ENCODE measurements at regions not wholly inside any gene's neighbourhood (a gene's known extent, or its start where the extent isn't known, plus 50 kb on each side); places are given as distances from the start of the nearest gene placed in this dataset.

- Histone ChIP-seq H4K20me1 (ENCODE audit: control insufficient read depth, extremely low read depth, insufficient read depth, low read length) (no peaks in the 10 kb centered on the region), H3K9ac (ENCODE audit: control insufficient read depth, extremely low read depth, insufficient read depth, low read length) (no peak overlapping the region), H3K27ac (ENCODE audit: control insufficient read depth, insufficient read depth, low read length) (no peak overlapping the region), H2AFZ (ENCODE audit: control insufficient read depth, low read length) (no peak overlapping the region), H3K9me3 (ENCODE audit: control insufficient read depth, low read depth, low read length) (peaks cover 2% of the 10 kb centered on the region), H3K4me1 (ENCODE audit: control insufficient read depth, extremely low read depth, insufficient read depth, low read length) (no peaks in the 10 kb centered on the region), H3K9me1 (ENCODE audit: control insufficient read depth, extremely low read depth, insufficient read depth, low read length) (no peaks in the 10 kb centered on the region), H3K36me3 (ENCODE audit: control insufficient read depth in 2 of 2, extremely low read depth in 1 of 2, insufficient read depth in 2 of 2, low read length in 2 of 2) (no peaks in the 10 kb centered on the region), H3K79me2 (ENCODE audit: control insufficient read depth, insufficient read depth, low read length) (no peaks in the 10 kb centered on the region), H3K27me3 (ENCODE audit: control insufficient read depth, extremely low read depth, insufficient read depth, low read length) (no peaks in the 10 kb centered on the region), H3K4me3 (ENCODE audit: control insufficient read depth in 2 of 3, extremely low read depth in 1 of 3, insufficient read depth in 2 of 3, low read depth in 1 of 3, low read length in 3 of 3) (no peak overlapping the region), H3K4me2 (ENCODE audit: control insufficient read depth, extremely low read depth, insufficient read depth, low read depth, low read length) (no peak overlapping the region)
- FAIRE-seq (no peak), DNase-seq (ENCODE audit: low read depth, low spot score) (no peak)
- dilution Hi-C loops (cut with MboI; ENCODE audit: extremely low pct_ligation_motif_present, low sequenced_read_pairs): no loop called here
- TF ChIP-seq EZH2 (IDR thresholded peaks at IDR 0.05; ENCODE audit: low read length): no peak
- TF ChIP-seq, protein P1, sequence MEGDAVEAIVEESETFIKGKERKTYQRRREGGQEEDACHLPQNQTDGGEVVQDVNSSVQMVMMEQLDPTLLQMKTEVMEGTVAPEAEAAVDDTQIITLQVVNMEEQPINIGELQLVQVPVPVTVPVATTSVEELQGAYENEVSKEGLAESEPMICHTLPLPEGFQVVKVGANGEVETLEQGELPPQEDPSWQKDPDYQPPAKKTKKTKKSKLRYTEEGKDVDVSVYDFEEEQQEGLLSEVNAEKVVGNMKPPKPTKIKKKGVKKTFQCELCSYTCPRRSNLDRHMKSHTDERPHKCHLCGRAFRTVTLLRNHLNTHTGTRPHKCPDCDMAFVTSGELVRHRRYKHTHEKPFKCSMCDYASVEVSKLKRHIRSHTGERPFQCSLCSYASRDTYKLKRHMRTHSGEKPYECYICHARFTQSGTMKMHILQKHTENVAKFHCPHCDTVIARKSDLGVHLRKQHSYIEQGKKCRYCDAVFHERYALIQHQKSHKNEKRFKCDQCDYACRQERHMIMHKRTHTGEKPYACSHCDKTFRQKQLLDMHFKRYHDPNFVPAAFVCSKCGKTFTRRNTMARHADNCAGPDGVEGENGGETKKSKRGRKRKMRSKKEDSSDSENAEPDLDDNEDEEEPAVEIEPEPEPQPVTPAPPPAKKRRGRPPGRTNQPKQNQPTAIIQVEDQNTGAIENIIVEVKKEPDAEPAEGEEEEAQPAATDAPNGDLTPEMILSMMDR (optimal IDR thresholded peaks at IDR 0.05 in 1 of 3, IDR thresholded peaks at IDR 0.05 in 1 of 3, conservative IDR thresholded peaks at IDR 0.05 in 1 of 3; ENCODE audit: extremely low read depth in 1 of 3, insufficient read depth in 2 of 3, low read length in 3 of 3): no peak
Observed at GRCh38 chr13:39930060-39930459, 274.6 kb downstream of the COG6 start.

DNA sequence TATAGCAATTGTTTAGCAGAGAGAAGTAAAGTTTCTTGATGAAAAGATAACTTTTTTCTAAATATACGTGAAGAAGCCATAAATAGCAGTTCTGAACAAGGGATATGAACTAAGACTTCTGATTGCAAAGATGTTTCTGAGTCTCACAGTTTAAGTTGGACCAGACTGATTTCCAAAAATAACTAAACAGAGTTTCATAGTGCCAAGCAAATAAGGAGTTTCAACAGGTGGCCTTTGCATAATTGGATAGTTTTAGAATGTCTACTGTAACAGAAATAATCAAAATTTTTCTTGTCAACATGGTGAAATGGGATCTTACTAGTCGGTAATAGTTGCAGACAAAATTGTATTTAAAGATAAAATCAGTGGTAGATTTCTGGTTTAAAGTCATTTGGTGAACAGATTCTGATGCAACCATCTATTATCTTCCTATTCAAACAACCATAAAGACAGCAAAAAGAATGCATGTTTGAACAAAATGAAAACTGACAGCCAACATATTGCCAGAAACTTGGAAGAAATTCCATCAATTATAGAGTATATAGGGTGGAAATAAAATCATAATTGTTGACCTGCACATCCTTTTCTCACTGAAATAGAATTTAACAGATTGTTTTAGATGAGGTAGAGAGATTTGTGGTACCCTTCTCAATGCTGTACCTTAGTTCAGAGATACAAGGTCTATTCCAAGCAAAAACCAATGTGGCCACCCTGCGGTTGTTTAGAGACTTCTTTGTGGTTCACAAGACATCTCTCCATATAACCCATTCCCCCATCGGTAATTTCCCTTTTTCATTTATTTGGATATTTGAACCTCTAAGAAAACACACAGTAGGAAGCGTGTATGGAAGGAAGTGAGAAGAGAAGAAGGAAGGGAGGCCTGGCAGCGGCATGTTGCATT lies 275.3 kb downstream of the COG6 start:
- Histone ChIP-seq H3K4me1 (ENCODE audit: control insufficient read depth, extremely low read depth, insufficient read depth, low read length) (no peaks in the 10 kb centered on the region), H3K4me2 (ENCODE audit: control insufficient read depth, extremely low read depth, insufficient read depth, low read depth, low read length) (no peak overlapping the region), H3K9me1 (ENCODE audit: control insufficient read depth, extremely low read depth, insufficient read depth, low read length) (no peaks in the 10 kb centered on the region), H3K27ac (ENCODE audit: control insufficient read depth, insufficient read depth, low read length) (no peak overlapping the region), H3K4me3 (ENCODE audit: control insufficient read depth in 2 of 3, extremely low read depth in 1 of 3, insufficient read depth in 2 of 3, low read depth in 1 of 3, low read length in 3 of 3) (no peak overlapping the region), H3K9ac (ENCODE audit: control insufficient read depth, extremely low read depth, insufficient read depth, low read length) (no peak overlapping the region), H2AFZ (ENCODE audit: control insufficient read depth, low read length) (no peak overlapping the region), H3K36me3 (ENCODE audit: control insufficient read depth in 2 of 2, extremely low read depth in 1 of 2, insufficient read depth in 2 of 2, low read length in 2 of 2) (no peaks in the 10 kb centered on the region), H4K20me1 (ENCODE audit: control insufficient read depth, extremely low read depth, insufficient read depth, low read length) (no peaks in the 10 kb centered on the region), H3K79me2 (ENCODE audit: control insufficient read depth, insufficient read depth, low read length) (no peaks in the 10 kb centered on the region), H3K9me3 (ENCODE audit: control insufficient read depth, low read depth, low read length) (peaks cover 2% of the 10 kb centered on the region), H3K27me3 (ENCODE audit: control insufficient read depth, extremely low read depth, insufficient read depth, low read length) (no peaks in the 10 kb centered on the region)
- FAIRE-seq: no peak
- DNase-seq (ENCODE audit: low read depth, low spot score): no peak
- TF ChIP-seq EZH2 (IDR thresholded peaks at IDR 0.05; ENCODE audit: low read length): no peak
- TF ChIP-seq, protein P1 (optimal IDR thresholded peaks at IDR 0.05 in 1 of 3, IDR thresholded peaks at IDR 0.05 in 1 of 3, conservative IDR thresholded peaks at IDR 0.05 in 1 of 3; ENCODE audit: extremely low read depth in 1 of 3, insufficient read depth in 2 of 3, low read length in 3 of 3): no peak
- dilution Hi-C loops (cut with MboI; ENCODE audit: extremely low pct_ligation_motif_present, low sequenced_read_pairs): no loop called here

All from keratinocyte (primary cell).